Kidney (tissue), 13 donors: ENCODE measurements at regions not wholly inside any gene's neighbourhood (a gene's known extent, or its start where the extent isn't known, plus 50 kb on each side); places are given as distances from the start of the nearest gene placed in this dataset.

Experiments
- DNase-seq, 5 donors: peaks; one replicate each; pipeline ENCODE4 v3.0.0-alpha.2; 2013 to 2020
- FAIRE-seq: peaks from 2 replicates; lab custom pipeline; 2012; peaks lifted over from hg19 to GRCh38; lab: Jason Lieb, UNC
- H3K27ac ChIP-seq, 2 donors: one replicate each; pipeline ENCODE4 v1.7.0; 2013; ENCODE audit warnings: low read depth in 2 of 2, low read length in 2 of 2, inconsistent platforms in 1 of 2
- H3K27me3 ChIP-seq: one replicate; pipeline ENCODE4 v1.7.1; 2013; ENCODE audit warnings: low read length, inconsistent platforms; ENCODE audit not compliant: control insufficient read depth, insufficient read depth
- H3K36me3 ChIP-seq, 3 donors: one replicate each; pipeline versions ENCODE4 v1.7.0 to v1.7.1; 2013; ENCODE audit warnings: low read length in 3 of 3, control low read depth in 1 of 3, inconsistent platforms in 1 of 3; ENCODE audit not compliant: insufficient read depth in 3 of 3, control insufficient read depth in 2 of 3
- H3K4me1 ChIP-seq, 3 donors: one replicate each; pipeline versions ENCODE4 v1.7.0 to v1.7.1; 2013; ENCODE audit warnings: low read length in 3 of 3, inconsistent platforms in 1 of 3, low read depth in 1 of 3; ENCODE audit not compliant: control insufficient read depth in 2 of 3, insufficient read depth in 2 of 3
- H3K4me3 ChIP-seq, 3 donors: one replicate each; pipeline versions ENCODE4 v1.7.0 to v1.8.1; 2013; ENCODE audit warnings: low read length in 3 of 3, control low read depth in 1 of 3, inconsistent platforms in 1 of 3
- H3K9ac ChIP-seq, 3 donors: one replicate each; pipeline versions ENCODE4 v1.7.0 to v1.7.1; 2013; ENCODE audit warnings: low read length in 3 of 3, control low read depth in 1 of 3, inconsistent platforms in 1 of 3
- H3K9me3 ChIP-seq, 3 donors: one replicate each; pipeline versions ENCODE4 v1.7.0 to v1.7.1; 2013; ENCODE audit warnings: low read length in 3 of 3, control low read depth in 1 of 3, inconsistent platforms in 1 of 3; ENCODE audit not compliant: control insufficient read depth in 2 of 3, insufficient read depth in 1 of 3
- intact Hi-C: fragments of 100-400 bp; cut with DNase I; formaldehyde crosslinking; loops from one replicate; pipeline ENCODE4 v1.11.1; 2022
- TF ChIP-seq, protein P1 (sequence below): IDR thresholded peaks from 3 replicates; pipeline ENCODE4 v1.5.1; 2012; ENCODE audit warnings: mild to moderate bottlenecking, moderate library complexity, borderline replicate concordance; ENCODE audit not compliant: insufficient read depth; ENCODE audit errors: extremely low read depth
- donor health status: control.
- donor health status: control.
- donor health status: control.
- donor health status: control.
- donor health status: control.
- donor health status: DM: yes; HTN: yes; CAD: no.
- donor health status: Normal renal cell carcinoma (clear cell type).

DNA sequence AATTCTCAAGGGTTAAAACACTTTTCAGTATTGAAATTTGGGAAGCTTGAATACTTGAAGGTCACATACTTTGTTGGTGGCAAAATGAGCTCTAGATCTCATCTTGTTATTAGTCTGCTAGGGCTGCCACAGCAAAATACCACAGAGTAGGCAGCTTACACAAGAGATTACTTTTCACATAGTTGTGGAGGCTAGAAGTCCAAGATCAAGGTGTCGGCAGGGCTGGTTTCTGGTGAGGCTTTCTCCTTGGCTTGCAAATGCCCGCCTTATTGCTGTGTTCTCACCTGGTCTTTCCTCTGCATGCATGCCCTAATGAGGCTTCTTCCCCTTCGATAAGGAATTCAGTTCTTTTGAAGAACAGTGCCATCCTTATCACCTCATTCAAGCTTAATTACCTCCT is 270.8 kb upstream of the ANKRD55 start:
- FAIRE-seq (no peak), DNase-seq (no peak)
- Histone ChIP-seq H3K4me1 (peaks cover 0 to 10% (median 0%) of the 10 kb centered on the region in 3 donors), H3K9ac (no peak overlapping the region), H3K9me3 (no peaks in the 10 kb centered on the region), H3K27me3 (no peaks in the 10 kb centered on the region), H3K27ac (no peak overlapping the region), H3K4me3 (no peak overlapping the region), H3K36me3 (no peaks in the 10 kb centered on the region)
- TF ChIP-seq, protein P1, sequence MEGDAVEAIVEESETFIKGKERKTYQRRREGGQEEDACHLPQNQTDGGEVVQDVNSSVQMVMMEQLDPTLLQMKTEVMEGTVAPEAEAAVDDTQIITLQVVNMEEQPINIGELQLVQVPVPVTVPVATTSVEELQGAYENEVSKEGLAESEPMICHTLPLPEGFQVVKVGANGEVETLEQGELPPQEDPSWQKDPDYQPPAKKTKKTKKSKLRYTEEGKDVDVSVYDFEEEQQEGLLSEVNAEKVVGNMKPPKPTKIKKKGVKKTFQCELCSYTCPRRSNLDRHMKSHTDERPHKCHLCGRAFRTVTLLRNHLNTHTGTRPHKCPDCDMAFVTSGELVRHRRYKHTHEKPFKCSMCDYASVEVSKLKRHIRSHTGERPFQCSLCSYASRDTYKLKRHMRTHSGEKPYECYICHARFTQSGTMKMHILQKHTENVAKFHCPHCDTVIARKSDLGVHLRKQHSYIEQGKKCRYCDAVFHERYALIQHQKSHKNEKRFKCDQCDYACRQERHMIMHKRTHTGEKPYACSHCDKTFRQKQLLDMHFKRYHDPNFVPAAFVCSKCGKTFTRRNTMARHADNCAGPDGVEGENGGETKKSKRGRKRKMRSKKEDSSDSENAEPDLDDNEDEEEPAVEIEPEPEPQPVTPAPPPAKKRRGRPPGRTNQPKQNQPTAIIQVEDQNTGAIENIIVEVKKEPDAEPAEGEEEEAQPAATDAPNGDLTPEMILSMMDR: no peak
- intact Hi-C loops: no loop called here

DNA sequence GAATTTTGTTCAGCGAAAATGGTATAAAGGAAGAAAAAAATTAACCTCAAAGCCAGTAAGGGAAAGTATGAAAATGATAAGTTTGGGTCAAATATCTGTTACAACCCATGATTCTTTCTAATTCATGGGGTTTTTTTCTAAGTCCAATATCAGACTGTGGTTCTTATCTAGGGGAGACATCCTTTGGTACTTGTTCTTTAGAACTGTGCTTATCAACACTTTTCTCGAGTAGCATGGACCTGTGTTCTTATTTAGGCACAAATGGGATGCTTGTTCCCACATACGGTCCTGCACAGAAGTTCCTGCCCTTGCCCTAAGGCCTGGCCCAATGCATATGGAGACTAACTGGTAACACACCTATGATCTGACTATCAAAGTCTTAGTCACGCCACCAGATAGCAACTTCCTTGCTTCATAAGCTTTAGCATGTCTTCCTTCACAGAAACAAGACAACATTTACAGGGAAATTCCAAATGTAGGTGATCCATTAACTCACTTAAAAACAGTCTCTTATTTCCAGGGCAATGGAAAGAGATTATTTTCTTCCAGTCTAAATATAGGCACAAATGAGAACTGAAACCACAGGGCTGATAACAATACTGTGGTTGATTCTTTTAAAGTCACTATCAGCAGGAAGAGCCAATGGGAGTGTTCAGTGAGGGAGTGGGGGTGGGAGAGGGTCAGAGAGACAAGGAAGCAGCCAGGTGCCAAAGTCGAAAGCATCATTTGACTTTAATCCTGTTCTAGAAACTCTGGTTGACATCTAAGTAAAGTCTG is 268.8 kb upstream of the ANKRD55 start:
- H3K27me3 ChIP-seq: no peaks in the 10 kb centered on the region
- no peaks in the 10 kb centered on the region for H3K36me3 ChIP-seq
- FAIRE-seq (no peak), DNase-seq (no peak)
- peaks cover 0 to 10% (median 0%) of the 10 kb centered on the region in 3 donors for H3K4me1 ChIP-seq
- TF ChIP-seq, protein P1: no peak
- no peak overlapping the region for H3K27ac ChIP-seq
- no peak overlapping the region for H3K4me3 ChIP-seq
- H3K9ac ChIP-seq: no peak overlapping the region
- intact Hi-C loops: no loop called here
- no peaks in the 10 kb centered on the region for H3K9me3 ChIP-seq

DNA sequence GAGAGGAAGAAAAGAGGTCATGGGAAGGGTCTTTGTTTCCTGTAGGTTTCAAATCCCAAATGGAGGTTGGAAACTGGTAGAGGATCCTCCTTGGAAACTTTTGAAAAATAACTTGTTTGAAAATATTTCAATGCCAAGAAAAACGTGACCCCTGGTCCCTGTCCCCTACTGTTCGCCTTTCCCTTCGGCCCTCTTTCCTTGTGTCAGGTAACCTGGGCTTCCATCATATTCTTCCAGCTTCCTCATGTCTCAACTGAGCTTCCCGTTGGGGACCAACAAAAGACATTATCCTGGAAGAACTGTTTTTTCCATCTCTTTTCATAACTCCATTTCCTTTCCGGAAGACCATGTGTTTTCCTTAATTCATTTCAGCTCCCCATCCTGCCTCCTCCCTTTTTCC is 266.8 kb upstream of the ANKRD55 start:
- TF ChIP-seq, protein P1: no peak
- intact Hi-C loops: no loop called here
- H3K9ac ChIP-seq: no peak overlapping the region

More for the DNA sequence above, 266.8 kb upstream of the ANKRD55 start:
- FAIRE-seq (no peak), DNase-seq (no peak)
- no peaks in the 10 kb centered on the region for H3K36me3 ChIP-seq
- no peaks in the 10 kb centered on the region for H3K9me3 ChIP-seq
- H3K27me3 ChIP-seq: no peaks in the 10 kb centered on the region
- H3K27ac ChIP-seq: no peak overlapping the region
- no peaks in the 10 kb centered on the region for H3K4me1 ChIP-seq
- no peak overlapping the region for H3K4me3 ChIP-seq
